HG03060 (cell line): ENCODE measurements at regions not wholly inside any gene's neighbourhood (a gene's known extent, or its start where the extent isn't known, plus 50 kb on each side); places are given as distances from the start of the nearest gene placed in this dataset.

ENCODE experiments used
- ATAC-seq: cut with Tn5 transposase; IDR thresholded peaks from one replicate; pipeline ENCODE4 v1.9.1; 2021; ENCODE audit warnings: low read depth, moderate number of reproducible peaks; ENCODE audit not compliant: unreplicated experiment

- no peak for ATAC-seq
Measured at GRCh38 chr6:22975079-22975478, 405.7 kb downstream of the HDGFL1 start.

- no peak for ATAC-seq
Measured at GRCh38 chr6:22980446-22980845, 411.1 kb downstream of the HDGFL1 start.

- no peak for ATAC-seq
Measured at GRCh38 chr6:23002044-23002619, 432.8 kb downstream of the HDGFL1 start.

- ATAC-seq = no peak
Measured at GRCh38 chr6:23003671-23004467, 434.5 kb downstream of the HDGFL1 start.

GRCh38 chr6:23006656-23007055 lies 437.3 kb downstream of the HDGFL1 start:
- no peak for ATAC-seq

GRCh38 chr6:23011615-23012014 lies 442.2 kb downstream of the HDGFL1 start:
- no peak for ATAC-seq

GRCh38 chr6:23013776-23014175 lies 444.4 kb downstream of the HDGFL1 start:
- no peak for ATAC-seq

GRCh38 chr6:23016696-23017095 lies 447.3 kb downstream of the HDGFL1 start:
- no peak for ATAC-seq

GRCh38 chr6:23021487-23021886 lies 452.1 kb downstream of the HDGFL1 start:
- ATAC-seq = no peak

- ATAC-seq = no peak
Measured at GRCh38 chr6:23027281-23027680, 457.9 kb downstream of the HDGFL1 start.

GRCh38 chr6:23031986-23032385 lies 462.6 kb downstream of the HDGFL1 start:
- no peak for ATAC-seq

GRCh38 chr6:23034926-23035325 lies 465.6 kb downstream of the HDGFL1 start:
- ATAC-seq = no peak

GRCh38 chr6:23036406-23036983 lies 467.1 kb downstream of the HDGFL1 start:
- ATAC-seq = no peak

- no peak for ATAC-seq
Measured at GRCh38 chr6:23040899-23041298, 471.5 kb downstream of the HDGFL1 start.

GRCh38 chr6:23045280-23045679 lies 475.9 kb downstream of the HDGFL1 start:
- no peak for ATAC-seq

GRCh38 chr6:23055523-23055922 lies 486.2 kb downstream of the HDGFL1 start:
- ATAC-seq = no peak

- ATAC-seq = no peak
Measured at GRCh38 chr6:23073821-23074220, 504.5 kb downstream of the HDGFL1 start.

- ATAC-seq = no peak
Measured at GRCh38 chr6:23077772-23078171, 508.4 kb downstream of the HDGFL1 start.

GRCh38 chr6:23081701-23082100 lies 512.3 kb downstream of the HDGFL1 start:
- ATAC-seq = no peak

GRCh38 chr6:23086100-23086499 lies 516.7 kb downstream of the HDGFL1 start:
- no peak for ATAC-seq

- no peak for ATAC-seq
Measured at GRCh38 chr6:23087471-23087870, 518.1 kb downstream of the HDGFL1 start.

GRCh38 chr6:23088761-23089160 lies 519.4 kb downstream of the HDGFL1 start:
- no peak for ATAC-seq
